ENCODE measurements at regions not wholly inside any gene's neighbourhood (a gene's known extent, or its start where the extent isn't known, plus 50 kb on each side); places are given as distances from the start of the nearest gene placed in this dataset.

DNA sequence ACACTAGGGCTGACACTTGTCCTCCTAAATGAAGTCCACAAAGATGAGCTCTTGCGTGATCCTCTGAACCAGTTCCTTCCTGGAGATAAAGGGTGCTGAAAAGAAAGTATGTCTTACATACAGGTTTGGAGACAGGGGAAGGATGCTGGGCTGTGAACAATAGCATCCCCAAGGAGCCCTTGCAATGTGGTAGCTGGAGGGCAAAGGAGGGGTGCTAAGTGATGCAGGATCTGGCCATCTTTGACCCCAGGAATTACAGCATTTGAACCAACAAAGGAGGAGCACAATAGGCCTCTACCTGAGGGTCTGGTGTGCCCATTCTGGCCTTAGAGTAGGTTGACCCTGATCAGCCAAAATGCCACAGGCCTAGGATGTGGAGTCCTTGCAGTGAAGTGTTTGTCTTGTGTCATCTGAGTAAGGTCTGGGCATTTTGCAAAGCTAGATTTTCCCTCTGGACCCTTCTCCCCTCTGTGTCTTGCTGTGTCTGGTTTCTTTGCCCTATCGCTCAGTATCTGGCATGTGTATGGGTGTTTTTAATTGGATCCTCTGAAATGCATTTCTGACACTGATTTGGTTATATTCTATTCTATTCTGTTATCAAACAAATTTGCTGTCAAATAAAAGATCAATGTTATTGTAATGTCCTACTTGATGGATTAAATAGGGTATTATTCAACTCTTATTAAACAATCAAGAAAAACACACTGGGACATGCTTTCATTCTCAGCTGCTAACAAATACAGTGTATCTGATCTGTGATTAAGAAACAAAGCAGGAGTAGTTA lies 364.8 kb upstream of the MEIS1 start:
- 71% methylated on average over 1 of the region's 2 CpGs for WGBS (ENCODE audit: insufficient coverage)
- H3K4me2 ChIP-seq (replicated peaks; ENCODE audit: extremely low read depth, low read length, poor library complexity, severe bottlenecking): no peak overlapping the region
- Mint-ChIP-seq H3K4me1 (no peaks in the 10 kb centered on the region), H3K27ac (peak overlapping the region in 1 of 7 donors; percentile 1), H3K36me3 (no peaks in the 10 kb centered on the region), H3K27me3 (ENCODE audit: low read depth in 3 of 3) (peaks cover 0 to 2% (median 1%) of the 10 kb centered on the region in 3 donors), H3K4me3 (no peak overlapping the region), H3K9me3 (peaks cover 0 to 2% (median 2%) of the 10 kb centered on the region in 7 donors)
- no peaks in the 10 kb centered on the region for H4K20me1 ChIP-seq (ENCODE audit: insufficient read depth, low read length)
- H3K9ac ChIP-seq (ENCODE audit: insufficient read depth, low read length, poor library complexity, severe bottlenecking): no peak overlapping the region
- H3K79me2 ChIP-seq (ENCODE audit: insufficient read depth, low read length): no peaks in the 10 kb centered on the region
- no peaks in the 10 kb centered on the region for H3K27me3 ChIP-seq (ENCODE audit: control insufficient read depth in 2 of 2, insufficient read depth in 2 of 2, low read length in 2 of 2)
- H3K27ac ChIP-seq (ENCODE audit: low read depth in 1 of 2, low read length in 2 of 2): no peak overlapping the region
- H2AFZ ChIP-seq (ENCODE audit: insufficient read depth, low read depth, low read length, poor library complexity, severe bottlenecking): no peak overlapping the region
- H3K4me3 ChIP-seq (replicated peaks in 1 of 3; ENCODE audit: low read depth in 2 of 3, low read length in 3 of 3): no peak overlapping the region
- H3K9me3 ChIP-seq (replicated peaks in 1 of 2; ENCODE audit: control insufficient read depth in 1 of 2, insufficient read depth in 1 of 2, low read length in 2 of 2): no peaks in the 10 kb centered on the region
- no peak for TF ChIP-seq CTCF (IDR thresholded peaks at IDR 0.05)
- intact Hi-C loops (cut with micrococcal nuclease): no loop called here
- H3K36me3 ChIP-seq (replicated peaks in 1 of 2; ENCODE audit: control insufficient read depth in 1 of 2, insufficient read depth in 2 of 2, low read length in 2 of 2): no peaks in the 10 kb centered on the region
- no peaks in the 10 kb centered on the region for H3K4me1 ChIP-seq (ENCODE audit: control insufficient read depth in 1 of 2, insufficient read depth in 2 of 2, low read length in 2 of 2)
- no peak for DNase-seq

DNA sequence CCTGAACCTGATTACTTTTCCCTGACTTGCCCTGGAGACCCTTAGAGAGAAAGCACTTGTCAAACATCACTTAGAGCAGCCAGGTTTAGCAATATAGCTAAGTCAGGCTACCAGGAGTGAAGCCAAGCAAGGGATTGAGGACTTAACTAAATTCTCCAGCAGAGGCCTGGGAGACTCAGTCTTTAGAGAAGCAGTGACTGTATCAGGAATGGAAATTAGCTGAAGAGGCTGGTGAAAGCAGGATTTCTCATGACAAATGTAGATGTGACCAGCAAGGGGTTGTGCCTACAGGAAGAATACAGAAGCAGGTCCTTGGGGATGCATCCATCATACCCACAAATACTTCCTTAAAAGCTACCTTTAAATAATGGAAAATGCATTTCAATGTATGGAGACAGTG lies 368.9 kb upstream of the MEIS1 start:
- Mint-ChIP-seq H3K27me3 (ENCODE audit: low read depth in 3 of 3) (peaks cover 0 to 1% (median 0%) of the 10 kb centered on the region in 3 donors), H3K9me3 (peaks cover 0 to 6% (median under 1%) of the 10 kb centered on the region in 7 donors), H3K27ac (no peak overlapping the region), H3K4me1 (no peaks in the 10 kb centered on the region), H3K4me3 (no peak overlapping the region), H3K36me3 (no peaks in the 10 kb centered on the region)
- Histone ChIP-seq H3K36me3 (replicated peaks in 1 of 2; ENCODE audit: control insufficient read depth in 1 of 2, insufficient read depth in 2 of 2, low read length in 2 of 2) (no peaks in the 10 kb centered on the region), H4K20me1 (ENCODE audit: insufficient read depth, low read length) (no peaks in the 10 kb centered on the region), H3K9me3 (replicated peaks in 1 of 2; ENCODE audit: control insufficient read depth in 1 of 2, insufficient read depth in 1 of 2, low read length in 2 of 2) (no peaks in the 10 kb centered on the region), H3K27me3 (ENCODE audit: control insufficient read depth in 2 of 2, insufficient read depth in 2 of 2, low read length in 2 of 2) (no peaks in the 10 kb centered on the region), H2AFZ (ENCODE audit: insufficient read depth, low read depth, low read length, poor library complexity, severe bottlenecking) (no peak overlapping the region), H3K4me2 (replicated peaks; ENCODE audit: extremely low read depth, low read length, poor library complexity, severe bottlenecking) (no peak overlapping the region), H3K79me2 (ENCODE audit: insufficient read depth, low read length) (no peaks in the 10 kb centered on the region), H3K27ac (ENCODE audit: low read depth in 1 of 2, low read length in 2 of 2) (no peak overlapping the region), H3K9ac (ENCODE audit: insufficient read depth, low read length, poor library complexity, severe bottlenecking) (no peak overlapping the region), H3K4me1 (ENCODE audit: control insufficient read depth in 1 of 2, insufficient read depth in 2 of 2, low read length in 2 of 2) (no peaks in the 10 kb centered on the region), H3K4me3 (replicated peaks in 1 of 3; ENCODE audit: low read depth in 2 of 3, low read length in 3 of 3) (no peak overlapping the region)
- intact Hi-C loops (cut with micrococcal nuclease): no loop called here
- no peak for TF ChIP-seq CTCF (IDR thresholded peaks at IDR 0.05)
- no peak for DNase-seq

Data from CD14-positive monocyte (primary cell).